GM19328 (cell line): ENCODE measurements at regions not wholly inside any gene's neighbourhood (a gene's known extent, or its start where the extent isn't known, plus 50 kb on each side); places are given as distances from the start of the nearest gene placed in this dataset.

Experiments
- ATAC-seq: cut with Tn5 transposase; IDR thresholded peaks from one replicate; pipeline ENCODE4 v1.9.1; 2021; ENCODE audit warnings: mild to moderate bottlenecking, moderate library complexity; ENCODE audit not compliant: unreplicated experiment

GRCh38 chr9:89874351-89875321 is 269.8 kb downstream of the GADD45G start:
- ATAC-seq, result no peak

- ATAC-seq, result no peak
Measured at GRCh38 chr9:89877051-89878002, 272.5 kb downstream of the GADD45G start.

GRCh38 chr9:89878003-89878411 is 273.2 kb downstream of the GADD45G start:
- no peak for ATAC-seq

GRCh38 chr9:89878687-89879086 is 273.9 kb downstream of the GADD45G start:
- ATAC-seq, result no peak

GRCh38 chr9:89879276-89879675 is 274.5 kb downstream of the GADD45G start:
- no peak for ATAC-seq

GRCh38 chr9:89879701-89880100 is 274.9 kb downstream of the GADD45G start:
- ATAC-seq, result no peak

- no peak for ATAC-seq
Measured at GRCh38 chr9:89880161-89880560, 275.3 kb downstream of the GADD45G start.

GRCh38 chr9:89880721-89881120 is 275.9 kb downstream of the GADD45G start:
- ATAC-seq, result no peak

- ATAC-seq, result no peak
Measured at GRCh38 chr9:89881431-89881830, 276.6 kb downstream of the GADD45G start.

- no peak for ATAC-seq
Measured at GRCh38 chr9:89882930-89883361, 278.1 kb downstream of the GADD45G start.

- ATAC-seq, result no peak
Measured at GRCh38 chr9:89883401-89884341, 278.9 kb downstream of the GADD45G start.

- ATAC-seq, result no peak
Measured at GRCh38 chr9:89884356-89885083, 279.7 kb downstream of the GADD45G start.

GRCh38 chr9:89885156-89885555 is 280.3 kb downstream of the GADD45G start:
- ATAC-seq, result no peak

- no peak for ATAC-seq
Measured at GRCh38 chr9:89886281-89886700, 281.5 kb downstream of the GADD45G start.

- ATAC-seq, result no peak
Measured at GRCh38 chr9:89887286-89887685, 282.5 kb downstream of the GADD45G start.

- ATAC-seq, result no peak
Measured at GRCh38 chr9:89888233-89888632, 283.4 kb downstream of the GADD45G start.

GRCh38 chr9:89888677-89889076 is 283.9 kb downstream of the GADD45G start:
- ATAC-seq, result no peak

- ATAC-seq, result no peak
Measured at GRCh38 chr9:89889865-89890264, 285.1 kb downstream of the GADD45G start.

GRCh38 chr9:89890326-89890980 is 285.6 kb downstream of the GADD45G start:
- ATAC-seq, result no peak
